ENCODE measurements at regions not wholly inside any gene's neighbourhood (a gene's known extent, or its start where the extent isn't known, plus 50 kb on each side); places are given as distances from the start of the nearest gene placed in this dataset.

GRCh38 chr4:19993242-19993641, 258.5 kb upstream of the SLIT2 start:
- H3K36me3 Mint-ChIP-seq (ENCODE audit: low read depth), result no peaks in the 10 kb centered on the region
- TF ChIP-seq CTCF (conservative IDR thresholded peaks at IDR 0.05), result no peak
- H3K9me3 Mint-ChIP-seq, result no peaks in the 10 kb centered on the region
- H3K4me3 Mint-ChIP-seq, result no peak overlapping the region
- H3K4me1 Mint-ChIP-seq, result no peaks in the 10 kb centered on the region
- no peaks in the 10 kb centered on the region for H3K27me3 Mint-ChIP-seq (ENCODE audit: low read depth)
- DNase-seq (ENCODE audit: low read depth, low spot score), result no peak
- H3K27ac Mint-ChIP-seq (ENCODE audit: unreplicated experiment), result no peak overlapping the region

GRCh38 chr4:19992471-19993093, 259.1 kb upstream of the SLIT2 start:
- H3K27ac Mint-ChIP-seq (ENCODE audit: unreplicated experiment), result no peak overlapping the region
- H3K4me1 Mint-ChIP-seq, result no peaks in the 10 kb centered on the region
- H3K27me3 Mint-ChIP-seq (ENCODE audit: low read depth), result no peaks in the 10 kb centered on the region

GRCh38 chr4:19987746-19988145, 264.0 kb upstream of the SLIT2 start:
- DNase-seq (ENCODE audit: low read depth, low spot score), result no peak
- Mint-ChIP-seq H3K27ac (ENCODE audit: unreplicated experiment) (peak overlapping the region; percentile 7), H3K9me3 (peaks cover 2% of the 10 kb centered on the region), H3K36me3 (ENCODE audit: low read depth) (no peaks in the 10 kb centered on the region), H3K4me1 (no peaks in the 10 kb centered on the region), H3K4me3 (no peak overlapping the region), H3K27me3 (ENCODE audit: low read depth) (no peaks in the 10 kb centered on the region)
- TF ChIP-seq CTCF (conservative IDR thresholded peaks at IDR 0.05), result no peak

More at GRCh38 chr4:19992471-19993093, 259.1 kb upstream of the SLIT2 start:
- no peak overlapping the region for H3K4me3 Mint-ChIP-seq
- no peak for DNase-seq (ENCODE audit: low read depth, low spot score)
- TF ChIP-seq CTCF (conservative IDR thresholded peaks at IDR 0.05), result no peak
- H3K36me3 Mint-ChIP-seq (ENCODE audit: low read depth), result no peaks in the 10 kb centered on the region
- H3K9me3 Mint-ChIP-seq, result no peaks in the 10 kb centered on the region

GRCh38 chr4:19983072-19983471, 268.6 kb upstream of the SLIT2 start:
- Mint-ChIP-seq H3K9me3 (peaks cover 2% of the 10 kb centered on the region), H3K27me3 (ENCODE audit: low read depth) (no peaks in the 10 kb centered on the region), H3K36me3 (ENCODE audit: low read depth) (no peaks in the 10 kb centered on the region), H3K4me1 (no peaks in the 10 kb centered on the region), H3K4me3 (no peak overlapping the region), H3K27ac (ENCODE audit: unreplicated experiment) (no peak overlapping the region)
- no peak for TF ChIP-seq CTCF (conservative IDR thresholded peaks at IDR 0.05)
- no peak for DNase-seq (ENCODE audit: low read depth, low spot score)

GRCh38 chr4:19982556-19982955, 269.1 kb upstream of the SLIT2 start:
- TF ChIP-seq CTCF (conservative IDR thresholded peaks at IDR 0.05), result no peak
- no peak for DNase-seq (ENCODE audit: low read depth, low spot score)
- no peak overlapping the region for H3K27ac Mint-ChIP-seq (ENCODE audit: unreplicated experiment)
- no peaks in the 10 kb centered on the region for H3K27me3 Mint-ChIP-seq (ENCODE audit: low read depth)
- H3K9me3 Mint-ChIP-seq, result peaks cover 6% of the 10 kb centered on the region
- H3K4me1 Mint-ChIP-seq, result no peaks in the 10 kb centered on the region
- H3K36me3 Mint-ChIP-seq (ENCODE audit: low read depth), result no peaks in the 10 kb centered on the region
- no peak overlapping the region for H3K4me3 Mint-ChIP-seq
